Keratinocyte (primary cell): ENCODE measurements at regions not wholly inside any gene's neighbourhood (a gene's known extent, or its start where the extent isn't known, plus 50 kb on each side); places are given as distances from the start of the nearest gene placed in this dataset.

ENCODE experiments used
- DNase-seq: peaks from one replicate; pipeline ENCODE4 v3.0.0-alpha.2; 2011; ENCODE audit warnings: low read depth, missing footprints, low spot score
- FAIRE-seq: peaks from 2 replicates; lab custom pipeline; 2011; peaks lifted over from hg19 to GRCh38; lab: Jason Lieb, UNC
- H2AFZ ChIP-seq: 2 replicates; pipeline ENCODE4 v1.6.0; 2012; ENCODE audit warnings: low read length, control low read depth, inconsistent platforms; ENCODE audit not compliant: control insufficient read depth
- H3K27ac ChIP-seq: 2 replicates; pipeline ENCODE4 v1.5.1; 2011; ENCODE audit warnings: low read length; ENCODE audit not compliant: control insufficient read depth, insufficient read depth
- H3K27me3 ChIP-seq: 3 replicates; pipeline ENCODE4 v1.6.0; 2011; ENCODE audit warnings: low read length; ENCODE audit not compliant: control insufficient read depth, insufficient read depth; ENCODE audit errors: extremely low read depth
- H3K36me3 ChIP-seq, 2 experiments: 2 replicates in 1 of 2; 3 replicates in 1 of 2; pipeline ENCODE4 v1.5.1; 2011; ENCODE audit warnings: low read length in 2 of 2, mild to moderate bottlenecking in 1 of 2; ENCODE audit not compliant: control insufficient read depth in 2 of 2, insufficient read depth in 2 of 2; ENCODE audit errors: extremely low read depth in 1 of 2
- H3K4me1 ChIP-seq: 3 replicates; pipeline ENCODE4 v1.5.1; 2011; ENCODE audit warnings: low read length; ENCODE audit not compliant: control insufficient read depth, insufficient read depth; ENCODE audit errors: extremely low read depth
- H3K4me2 ChIP-seq: 3 replicates; pipeline ENCODE4 v1.6.0; 2011; ENCODE audit warnings: low read depth, low read length; ENCODE audit not compliant: control insufficient read depth, insufficient read depth; ENCODE audit errors: extremely low read depth
- H3K4me3 ChIP-seq, 3 experiments: fragments of 200-600 bp in 1 of 3; sonication (generic) in 1 of 3; 2 replicates in 2 of 3; 3 replicates in 1 of 3; pipeline ENCODE4 v1.5.1; 2011 to 2016; ENCODE audit warnings: low read length in 3 of 3, mild to moderate bottlenecking in 3 of 3, control low read depth in 2 of 3, inconsistent platforms in 1 of 3, low read depth in 1 of 3, mixed read lengths in 1 of 3, mixed run types in 1 of 3, moderate library complexity in 1 of 3; ENCODE audit not compliant: control insufficient read depth in 2 of 3, insufficient read depth in 2 of 3; ENCODE audit errors: extremely low read depth in 1 of 3
- H3K79me2 ChIP-seq: 2 replicates; pipeline ENCODE4 v1.6.0; 2012; ENCODE audit warnings: low read length; ENCODE audit not compliant: control insufficient read depth, insufficient read depth
- H3K9ac ChIP-seq: 3 replicates; pipeline ENCODE4 v1.6.0; 2011; ENCODE audit warnings: low read length; ENCODE audit not compliant: control insufficient read depth, insufficient read depth; ENCODE audit errors: extremely low read depth
- H3K9me1 ChIP-seq: 3 replicates; pipeline ENCODE4 v1.6.0; 2011; ENCODE audit warnings: low read length; ENCODE audit not compliant: control insufficient read depth, insufficient read depth; ENCODE audit errors: extremely low read depth
- H3K9me3 ChIP-seq: 2 replicates; pipeline ENCODE4 v1.5.1; 2012; ENCODE audit warnings: low read depth, low read length; ENCODE audit not compliant: control insufficient read depth
- H4K20me1 ChIP-seq: 3 replicates; pipeline ENCODE4 v1.6.0; 2011; ENCODE audit warnings: low read length; ENCODE audit not compliant: control insufficient read depth, insufficient read depth; ENCODE audit errors: extremely low read depth
- CTCF ChIP-seq, 3 experiments: IDR thresholded peaks in 1 of 3; conservative IDR thresholded peaks in 1 of 3; optimal IDR thresholded peaks in 1 of 3; 2 replicates in 2 of 3; 3 replicates in 1 of 3; pipeline versions ENCODE3 to v1.5.1; 2011; ENCODE audit warnings: low read length in 3 of 3, mild to moderate bottlenecking in 3 of 3, moderate library complexity in 2 of 3, control low read depth in 1 of 3, inconsistent platforms in 1 of 3; ENCODE audit not compliant: insufficient read depth in 2 of 3; ENCODE audit errors: extremely low read depth in 1 of 3
- EZH2 ChIP-seq: IDR thresholded peaks from one replicate; pipeline ENCODE4 v1.6.1; 2012; ENCODE audit warnings: inconsistent platforms, mild to moderate bottlenecking, low read length, moderate library complexity
- dilution Hi-C: fragments of 300-500 bp; cut with MboI; formaldehyde crosslinking; loops from one replicate; pipeline ENCODE4 v1.7.0; 2020; ENCODE audit warnings: low sequenced_read_pairs; ENCODE audit not compliant: extremely low pct_ligation_motif_present

DNA sequence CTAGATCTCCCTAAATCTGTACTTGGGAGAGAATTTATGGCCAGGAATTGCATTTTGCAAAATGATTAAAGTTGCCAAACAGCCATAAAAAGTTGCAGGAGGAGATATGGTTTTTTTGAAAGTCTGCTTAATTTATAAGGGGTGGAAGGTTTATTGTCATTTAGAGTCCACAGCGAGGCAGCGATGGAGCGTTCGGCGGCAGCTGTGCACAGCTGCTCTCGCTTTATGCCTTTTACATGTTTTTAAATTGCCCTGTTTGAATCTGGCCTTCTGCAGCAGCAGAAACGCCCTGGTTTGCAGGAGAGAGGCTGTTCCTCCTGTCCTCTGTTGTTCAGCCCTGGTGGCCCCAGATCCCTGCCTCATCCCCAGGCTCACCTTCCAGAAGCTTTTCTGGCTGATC lies 144.9 kb upstream of the POU3F1 start:
- H2AFZ ChIP-seq, result no peak overlapping the region
- dilution Hi-C loops, result no loop called here
- DNase-seq, result no peak
- H3K9me3 ChIP-seq, result no peaks in the 10 kb centered on the region
- no peaks in the 10 kb centered on the region for H3K4me1 ChIP-seq
- H3K79me2 ChIP-seq, result no peaks in the 10 kb centered on the region
- H3K27ac ChIP-seq, result no peak overlapping the region
- no peak overlapping the region for H3K9ac ChIP-seq
- H3K9me1 ChIP-seq, result no peaks in the 10 kb centered on the region
- TF ChIP-seq CTCF (optimal IDR thresholded peaks at IDR 0.05 in 1 of 3, IDR thresholded peaks at IDR 0.05 in 1 of 3, conservative IDR thresholded peaks at IDR 0.05 in 1 of 3; ENCODE audit: extremely low read depth in 1 of 3, insufficient read depth in 2 of 3, low read length in 3 of 3) (no peak), EZH2 (no peak)
- H3K27me3 ChIP-seq, result no peaks in the 10 kb centered on the region
- H3K36me3 ChIP-seq, result peaks cover 0 to 2% of the 10 kb centered on the region in 2 experiments
- no peaks in the 10 kb centered on the region for H4K20me1 ChIP-seq
- H3K4me3 ChIP-seq, result no peak overlapping the region
- H3K4me2 ChIP-seq, result no peak overlapping the region
- FAIRE-seq, result no peak

DNA sequence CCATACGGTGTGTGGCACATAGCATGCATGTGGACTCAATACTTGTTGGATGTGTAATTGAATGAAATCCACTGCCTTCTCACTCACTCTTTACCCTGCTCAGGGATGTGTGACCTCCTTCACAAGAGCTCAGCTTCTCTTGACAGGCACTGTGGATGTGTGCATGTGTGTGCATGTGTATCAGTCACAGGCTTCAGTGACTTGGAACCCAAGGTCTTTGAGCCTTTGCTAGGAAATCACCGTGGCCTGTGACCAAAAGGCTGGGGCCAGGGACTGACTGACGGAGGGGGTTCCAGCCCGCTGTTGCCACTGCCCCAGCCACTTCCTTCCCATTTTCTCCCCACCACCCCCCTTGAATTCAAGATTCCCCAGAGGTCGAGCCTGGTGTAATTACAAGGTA lies 144.4 kb upstream of the POU3F1 start:
- Histone ChIP-seq H3K9me3 (no peaks in the 10 kb centered on the region), H3K27ac (no peak overlapping the region), H4K20me1 (no peaks in the 10 kb centered on the region), H3K9ac (no peak overlapping the region), H3K36me3 (peaks cover 0 to 2% of the 10 kb centered on the region in 2 experiments), H3K79me2 (no peaks in the 10 kb centered on the region), H3K4me1 (no peaks in the 10 kb centered on the region), H3K4me3 (no peak overlapping the region), H3K9me1 (no peaks in the 10 kb centered on the region), H3K4me2 (no peak overlapping the region), H2AFZ (no peak overlapping the region), H3K27me3 (no peaks in the 10 kb centered on the region)
- no peak for FAIRE-seq
- DNase-seq, result no peak
- no peak for TF ChIP-seq EZH2
- no peak for TF ChIP-seq CTCF (optimal IDR thresholded peaks at IDR 0.05 in 1 of 3, IDR thresholded peaks at IDR 0.05 in 1 of 3, conservative IDR thresholded peaks at IDR 0.05 in 1 of 3; ENCODE audit: extremely low read depth in 1 of 3, insufficient read depth in 2 of 3, low read length in 3 of 3)
- dilution Hi-C loops, result no loop called here
